ENCODE measurements at regions not wholly inside any gene's neighbourhood (a gene's known extent, or its start where the extent isn't known, plus 50 kb on each side); places are given as distances from the start of the nearest gene placed in this dataset.

DNA sequence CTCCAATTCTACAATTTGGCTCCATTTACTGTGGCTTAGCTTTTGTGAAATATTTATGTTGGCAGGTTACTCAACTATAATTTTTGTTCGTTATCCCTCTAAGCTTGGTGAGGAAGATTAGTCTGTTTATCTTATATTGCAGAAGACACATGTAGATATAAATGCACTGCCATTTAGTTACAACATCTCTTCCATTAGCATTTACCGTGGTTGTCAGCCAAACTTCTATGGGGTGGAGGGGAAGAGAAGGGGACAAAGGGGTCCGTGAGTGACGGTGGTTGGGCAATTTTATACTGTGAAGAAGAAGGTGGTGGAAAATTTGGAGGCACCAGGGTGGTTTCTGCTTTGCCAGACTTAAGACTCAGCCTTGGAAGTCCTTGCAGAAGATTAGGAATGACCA is 117.6 kb upstream of the CXCR4 start:
- TF ChIP-seq, protein P1, sequence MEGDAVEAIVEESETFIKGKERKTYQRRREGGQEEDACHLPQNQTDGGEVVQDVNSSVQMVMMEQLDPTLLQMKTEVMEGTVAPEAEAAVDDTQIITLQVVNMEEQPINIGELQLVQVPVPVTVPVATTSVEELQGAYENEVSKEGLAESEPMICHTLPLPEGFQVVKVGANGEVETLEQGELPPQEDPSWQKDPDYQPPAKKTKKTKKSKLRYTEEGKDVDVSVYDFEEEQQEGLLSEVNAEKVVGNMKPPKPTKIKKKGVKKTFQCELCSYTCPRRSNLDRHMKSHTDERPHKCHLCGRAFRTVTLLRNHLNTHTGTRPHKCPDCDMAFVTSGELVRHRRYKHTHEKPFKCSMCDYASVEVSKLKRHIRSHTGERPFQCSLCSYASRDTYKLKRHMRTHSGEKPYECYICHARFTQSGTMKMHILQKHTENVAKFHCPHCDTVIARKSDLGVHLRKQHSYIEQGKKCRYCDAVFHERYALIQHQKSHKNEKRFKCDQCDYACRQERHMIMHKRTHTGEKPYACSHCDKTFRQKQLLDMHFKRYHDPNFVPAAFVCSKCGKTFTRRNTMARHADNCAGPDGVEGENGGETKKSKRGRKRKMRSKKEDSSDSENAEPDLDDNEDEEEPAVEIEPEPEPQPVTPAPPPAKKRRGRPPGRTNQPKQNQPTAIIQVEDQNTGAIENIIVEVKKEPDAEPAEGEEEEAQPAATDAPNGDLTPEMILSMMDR (IDR thresholded peaks at IDR 0.05) = no peak
- TF ChIP-seq POLR2A (IDR thresholded peaks at IDR 0.05) = no peak

Data from thyroid gland (tissue), 4 donors.